GM03348 (cell line): ENCODE measurements at regions not wholly inside any gene's neighbourhood (a gene's known extent, or its start where the extent isn't known, plus 50 kb on each side); places are given as distances from the start of the nearest gene placed in this dataset.
A peak's percentile ranks its signal among the peaks of the same experiment; 100 is the strongest.

Experiments
- DNase-seq: peaks from one replicate; pipeline ENCODE4 v3.0.0; 2012; ENCODE audit warnings: low spot score

DNA sequence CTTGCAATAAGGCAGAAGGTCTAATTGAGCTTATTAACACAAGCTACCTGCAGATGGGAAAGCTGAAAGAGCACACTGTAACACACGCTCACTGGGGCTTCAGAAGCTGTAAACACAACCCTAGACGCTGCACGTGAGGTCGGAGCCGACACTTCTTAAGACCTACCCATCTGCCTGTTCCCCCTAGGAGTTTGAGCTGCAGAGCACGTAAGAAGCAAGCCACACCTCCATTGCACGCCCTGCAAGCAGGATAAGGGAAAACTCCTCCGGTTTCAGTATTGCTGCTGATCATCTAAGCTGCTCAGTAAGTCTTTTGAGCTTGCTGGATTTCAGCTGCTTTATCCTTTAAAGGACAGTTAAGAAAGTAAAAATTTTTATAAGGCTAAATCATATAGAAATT lies 244.0 kb upstream of the ZWINT start:
- DNase-seq = no peak

DNA sequence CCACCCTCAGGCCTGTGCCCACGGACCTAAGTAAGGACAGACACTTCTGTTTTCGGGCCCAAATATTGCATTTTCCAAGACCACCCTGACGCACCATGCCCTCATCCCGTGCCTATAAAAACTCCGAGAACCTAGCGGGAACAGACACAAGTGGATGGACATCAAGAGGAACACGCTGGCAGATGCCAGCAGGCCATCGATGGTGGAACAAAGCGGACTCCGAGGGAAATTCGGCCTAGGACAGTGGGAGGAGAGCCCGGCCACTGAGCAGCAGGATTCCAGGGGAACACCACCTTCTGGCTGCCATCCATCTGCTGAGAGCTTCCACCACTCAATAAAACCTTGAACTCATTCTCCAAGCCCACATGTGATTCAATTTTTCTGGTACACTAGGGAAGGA lies 243.6 kb upstream of the ZWINT start:
- DNase-seq = no peak

DNA sequence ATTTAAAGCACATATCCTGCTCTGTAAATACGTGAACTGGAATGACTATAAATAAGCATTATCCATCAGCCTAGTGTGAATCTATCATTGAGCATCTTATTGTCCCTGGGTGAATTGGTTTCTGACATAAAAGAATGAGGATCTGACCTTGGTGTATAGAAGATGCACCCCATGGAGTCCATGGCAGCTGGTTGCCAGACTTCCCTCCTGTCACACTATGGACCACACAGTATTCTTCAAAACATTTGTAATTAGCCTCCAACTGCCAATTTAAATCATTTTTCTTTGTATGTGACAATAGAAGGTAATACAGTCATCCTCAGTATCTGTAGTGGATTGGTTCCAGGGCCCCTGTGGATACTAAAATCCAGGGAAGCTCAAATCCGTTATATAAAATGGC lies 238.1 kb upstream of the ZWINT start:
- DNase-seq = no peak

DNA sequence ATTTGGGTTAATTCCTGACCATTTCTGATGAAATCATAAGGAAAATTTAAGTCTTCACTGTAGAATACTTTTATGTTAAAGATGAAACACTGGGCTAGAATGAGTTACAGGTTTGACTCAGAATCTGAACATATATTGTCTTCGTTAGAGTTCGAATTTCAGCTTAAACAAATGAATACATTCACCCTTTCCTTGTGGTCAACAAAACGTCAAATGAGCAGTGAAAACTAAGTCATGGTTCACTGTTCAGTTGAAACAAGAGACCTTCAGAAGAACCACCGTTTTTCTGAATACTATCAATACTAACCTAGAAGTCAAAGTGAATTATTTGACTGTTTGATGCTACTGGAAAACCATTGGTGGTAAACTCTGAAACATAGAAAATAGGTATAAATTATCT lies 235.2 kb upstream of the ZWINT start:
- no peak for DNase-seq

DNA sequence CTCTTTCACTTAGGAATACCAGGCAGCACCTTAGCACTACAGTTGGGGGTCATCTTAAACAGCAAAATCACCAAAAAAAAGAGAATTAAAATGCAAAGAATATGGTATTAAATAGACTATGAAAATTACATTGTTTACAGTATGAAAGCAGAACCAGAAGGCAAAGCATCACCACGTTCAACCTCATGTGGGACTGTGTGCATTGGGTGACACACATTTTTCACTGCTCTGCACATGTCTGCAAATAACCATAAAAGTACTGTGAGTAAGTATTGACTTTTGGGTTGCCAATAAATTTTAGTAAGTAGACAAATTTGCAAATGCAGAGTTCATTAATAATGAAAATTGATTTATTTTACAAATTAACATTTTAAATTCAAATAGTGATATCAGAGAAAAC lies 232.1 kb upstream of the ZWINT start:
- no peak for DNase-seq

DNA sequence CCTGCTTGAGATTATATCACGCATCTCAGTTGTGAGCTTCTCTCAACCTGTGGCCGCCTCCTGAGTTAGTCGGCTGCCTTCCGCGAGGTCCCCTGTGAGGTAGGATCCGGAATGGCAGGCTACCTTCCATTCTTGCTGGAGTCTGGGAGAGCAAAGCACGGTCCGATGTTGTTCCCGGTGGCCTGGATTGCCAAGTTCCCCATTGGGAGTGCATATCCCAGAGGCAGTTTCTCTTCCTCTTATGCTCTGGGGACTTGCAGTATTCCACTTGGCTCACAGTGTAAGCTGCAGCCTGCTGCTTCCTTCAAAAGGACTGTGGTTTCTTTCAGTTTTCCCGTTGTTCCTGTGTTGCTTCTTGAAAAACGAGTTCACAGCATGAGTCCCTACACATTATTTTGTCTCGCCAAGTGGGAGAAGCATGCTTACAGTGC lies 225.4 kb upstream of the ZWINT start:
- DNase-seq = no peak

DNA sequence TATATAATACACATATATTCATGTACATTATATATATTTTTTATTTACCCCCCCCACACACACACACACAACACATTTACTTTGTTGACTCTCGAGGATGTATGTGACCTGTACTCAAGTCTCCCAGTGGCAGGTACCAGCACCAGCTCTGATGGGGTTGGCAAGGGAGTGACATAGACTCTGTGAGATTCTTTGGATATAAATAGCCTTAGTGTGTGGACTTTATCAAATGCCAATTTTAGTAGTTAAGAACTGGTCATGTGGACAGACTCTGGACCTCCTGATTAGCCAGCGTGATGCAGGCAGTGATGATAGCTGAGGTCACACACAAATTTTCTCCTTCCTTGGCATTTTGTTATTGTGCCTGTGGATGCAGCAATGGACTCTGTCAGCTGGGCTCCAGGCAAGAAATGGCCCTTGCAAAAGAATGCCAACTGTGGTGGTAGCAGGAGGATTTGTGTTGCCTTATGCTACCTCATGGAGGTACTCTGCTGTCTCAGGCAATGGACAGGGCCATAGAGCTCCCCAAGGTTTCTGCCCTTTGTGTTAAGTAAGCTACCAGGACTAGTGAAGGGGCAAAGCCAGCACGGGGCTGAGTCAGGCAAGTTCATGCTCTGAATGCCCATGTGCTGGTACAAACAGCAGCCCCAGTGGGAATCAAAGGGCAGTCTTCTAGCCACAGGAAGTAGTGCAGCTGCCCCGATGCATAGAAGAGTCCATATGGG lies 224.6 kb upstream of the ZWINT start:
- DNase-seq = no peak

DNA sequence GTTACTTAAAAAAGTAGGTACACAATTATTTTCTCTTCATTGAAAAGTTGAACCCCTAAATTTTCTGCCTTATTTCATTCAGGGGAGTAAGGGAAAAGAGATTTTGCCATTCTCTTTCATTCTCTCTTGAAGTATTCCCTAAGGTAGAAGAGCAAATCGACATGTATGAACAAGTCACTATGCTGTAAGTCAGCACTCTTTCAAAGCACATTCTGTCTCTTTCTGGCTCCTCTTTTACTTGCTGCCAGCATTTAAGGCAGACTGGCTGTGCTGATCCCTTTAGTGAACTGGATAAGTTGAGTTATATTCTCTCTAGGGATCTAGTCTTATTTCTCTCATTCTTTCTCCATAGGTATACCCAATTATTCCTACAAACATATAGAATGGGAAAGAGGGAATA lies 222.3 kb upstream of the ZWINT start:
- DNase-seq = no peak

DNA sequence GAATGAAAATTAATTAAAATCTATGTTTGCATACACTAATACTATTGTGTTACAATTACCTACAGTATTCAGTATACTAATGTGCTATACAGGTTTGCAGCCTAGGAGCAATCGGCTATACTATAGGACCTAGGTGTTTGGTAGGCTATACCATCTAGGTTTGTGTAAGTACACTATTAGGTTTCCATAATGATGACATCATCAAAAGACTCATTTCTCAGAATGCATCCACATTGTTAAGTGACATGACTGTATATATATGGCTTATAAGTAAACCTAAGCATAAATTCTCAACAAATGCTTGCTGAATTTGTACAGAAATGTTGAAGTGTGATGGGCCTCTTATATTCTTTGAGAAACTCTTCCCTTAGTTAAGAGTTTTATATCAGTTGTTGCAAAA lies 206.5 kb upstream of the ZWINT start:
- no peak for DNase-seq

DNA sequence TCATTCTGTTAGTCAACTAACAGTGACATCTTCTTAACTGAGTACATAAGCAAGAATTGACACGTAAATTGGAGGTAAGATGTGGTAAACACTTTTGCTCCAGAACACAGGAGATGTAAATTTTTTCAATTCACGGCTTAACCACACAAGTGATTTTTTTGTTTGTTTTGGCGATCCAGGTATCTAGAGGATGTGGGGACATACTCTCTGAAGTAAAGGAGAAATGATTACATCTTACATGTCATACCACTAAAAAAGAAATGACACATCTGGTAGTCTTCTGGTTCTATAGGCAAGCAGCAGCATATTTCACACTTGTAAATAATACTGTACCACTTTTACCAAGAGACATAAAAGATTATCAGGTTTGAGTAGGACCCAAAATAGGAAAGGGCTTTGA lies 200.3 kb upstream of the ZWINT start:
- no peak for DNase-seq

DNA sequence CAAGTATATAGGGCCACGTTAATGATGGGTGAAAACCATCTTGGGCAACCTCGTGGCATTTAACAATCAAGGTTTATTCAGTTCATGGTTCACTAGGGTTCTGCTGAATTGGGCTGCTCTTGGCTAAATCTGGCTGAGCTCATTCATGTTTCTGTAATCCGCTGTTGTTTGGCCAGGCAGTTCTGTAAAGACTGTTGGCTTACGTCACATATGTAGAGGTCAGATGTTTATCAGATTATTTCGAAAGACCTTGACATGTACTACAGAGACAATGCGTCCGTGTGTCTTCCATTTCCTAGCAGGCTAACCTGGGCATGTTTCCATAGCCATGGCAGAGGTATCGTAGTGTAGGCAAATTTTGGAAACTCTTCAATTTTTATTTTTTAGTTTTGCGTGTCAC lies 190.0 kb upstream of the ZWINT start:
- DNase-seq = no peak

DNA sequence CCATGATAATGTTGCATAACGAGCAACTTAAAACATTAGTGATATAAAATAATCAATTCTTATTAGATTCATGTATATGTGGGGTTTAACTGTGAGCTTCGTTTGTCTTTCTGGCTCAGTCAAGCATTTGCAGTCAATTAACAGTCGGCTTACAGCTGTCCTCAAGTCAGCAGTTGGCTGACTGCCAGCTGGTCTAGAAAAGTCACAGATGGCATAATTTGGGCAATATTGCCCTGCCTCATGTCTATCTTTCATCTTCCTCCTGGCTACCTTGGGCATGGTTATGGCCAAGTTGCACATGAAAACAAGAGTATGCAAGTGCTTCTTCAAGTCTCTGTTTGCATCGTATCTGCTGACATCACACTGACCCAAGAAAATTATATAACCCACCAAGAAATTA lies 186.1 kb upstream of the ZWINT start:
- no peak for DNase-seq

DNA sequence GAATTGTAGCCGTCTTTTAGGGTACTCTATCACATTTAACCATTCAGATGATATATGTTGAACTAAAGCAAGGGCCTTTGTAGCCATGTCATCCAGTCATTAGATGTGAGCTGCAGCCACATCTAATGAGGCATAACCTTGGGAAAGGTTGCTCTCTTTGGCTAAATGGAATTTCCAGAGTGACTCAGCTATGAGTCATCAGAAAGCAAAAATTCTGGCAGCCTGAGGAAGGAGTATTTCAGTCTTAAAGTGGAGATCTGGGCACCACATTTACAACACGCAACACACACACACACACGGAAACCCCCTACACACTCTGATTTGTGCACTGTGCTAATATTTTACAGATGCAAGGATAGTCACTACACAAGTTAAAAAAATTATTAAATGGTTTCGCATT lies 176.9 kb upstream of the ZWINT start:
- peak; percentile 0 for DNase-seq

DNA sequence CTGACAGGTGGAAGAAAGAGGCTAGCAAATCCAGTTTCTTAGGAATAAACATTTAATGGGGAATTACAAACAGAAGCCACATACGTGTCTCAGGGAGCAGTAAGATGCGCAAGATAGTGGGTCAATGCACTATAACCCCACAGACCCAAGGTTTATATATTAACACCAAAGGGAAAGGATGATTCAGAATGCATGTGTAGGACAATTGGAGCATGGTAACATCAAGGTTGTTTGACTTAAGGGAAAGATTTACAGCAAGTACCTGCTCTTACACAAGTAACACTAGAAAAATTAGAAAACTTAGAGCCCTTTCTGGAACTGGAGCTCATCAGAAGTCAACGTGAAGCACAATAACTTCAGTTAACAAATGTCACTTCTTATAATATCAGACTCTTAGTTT lies 161.1 kb upstream of the ZWINT start:
- DNase-seq = no peak

DNA sequence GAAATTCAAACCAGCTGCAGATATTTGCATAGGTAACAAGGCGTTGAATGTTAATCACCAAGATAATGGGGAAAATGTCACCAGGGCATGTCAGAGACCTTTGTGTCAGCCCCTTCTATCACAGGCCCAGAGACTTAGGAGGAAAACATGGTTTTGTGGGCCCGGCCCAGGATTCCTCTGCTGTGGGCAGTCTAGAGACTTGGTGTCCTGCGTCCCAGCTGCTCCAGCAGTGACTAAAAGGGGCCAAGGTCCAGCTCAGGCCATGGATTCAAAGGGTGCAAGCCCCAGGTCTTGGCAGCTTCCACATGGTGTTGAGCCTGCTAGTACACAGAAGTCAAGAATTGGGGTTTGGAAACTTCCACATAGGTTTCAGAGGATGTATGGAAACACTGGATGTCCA lies 147.5 kb upstream of the ZWINT start:
- no peak for DNase-seq

DNA sequence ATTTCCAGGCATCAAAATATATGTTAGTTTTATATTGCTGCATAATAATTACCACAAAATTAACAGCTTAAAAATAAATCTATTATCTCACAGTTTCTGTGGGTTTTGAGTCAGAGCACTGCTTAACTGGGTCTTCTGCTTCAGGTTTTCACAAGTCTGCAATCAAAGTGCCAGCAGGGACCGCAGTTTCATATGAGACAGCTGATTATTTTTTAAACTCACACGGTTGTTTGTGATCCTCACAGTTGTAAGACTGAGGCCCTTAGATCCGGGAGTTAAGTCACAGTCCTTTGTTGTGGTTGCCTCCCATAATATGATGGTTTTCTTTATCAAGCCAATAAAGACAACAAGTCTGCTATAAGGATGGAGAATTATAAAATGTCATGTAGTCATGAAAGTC lies 146.0 kb upstream of the ZWINT start:
- no peak for DNase-seq

DNA sequence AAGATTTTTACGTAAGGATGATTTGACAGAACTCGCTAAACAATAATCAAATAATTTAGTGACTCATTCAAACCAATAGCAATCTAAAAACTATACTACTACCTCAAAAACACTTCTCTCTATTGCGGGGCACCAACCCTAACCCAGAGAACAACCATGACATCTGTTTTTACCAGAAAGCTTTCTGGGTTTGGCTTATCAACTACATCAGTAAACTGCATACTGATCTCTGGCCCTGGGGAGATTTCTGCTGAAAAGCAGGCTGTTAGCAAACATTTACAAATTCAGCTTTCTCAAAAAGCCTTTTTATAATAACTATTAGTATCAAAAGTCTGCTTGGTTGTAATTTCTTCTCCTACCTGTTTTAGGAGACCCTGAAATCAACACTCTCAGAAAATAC lies 144.5 kb upstream of the ZWINT start:
- DNase-seq = no peak

DNA sequence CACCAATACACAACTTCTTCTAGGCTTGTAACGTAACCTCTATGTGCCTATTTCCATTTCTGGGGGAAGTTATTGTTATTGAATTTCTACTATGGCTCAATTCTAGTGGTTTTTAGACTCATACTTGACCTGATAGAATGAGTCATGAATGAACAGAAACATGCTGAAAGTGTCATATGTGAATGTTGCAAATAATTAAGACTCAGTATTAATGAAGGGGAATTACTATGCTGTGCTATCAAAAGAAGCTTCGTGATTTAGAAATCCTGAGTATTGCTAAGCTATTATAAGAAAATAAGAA lies 135.1 kb upstream of the ZWINT start:
- no peak for DNase-seq

DNA sequence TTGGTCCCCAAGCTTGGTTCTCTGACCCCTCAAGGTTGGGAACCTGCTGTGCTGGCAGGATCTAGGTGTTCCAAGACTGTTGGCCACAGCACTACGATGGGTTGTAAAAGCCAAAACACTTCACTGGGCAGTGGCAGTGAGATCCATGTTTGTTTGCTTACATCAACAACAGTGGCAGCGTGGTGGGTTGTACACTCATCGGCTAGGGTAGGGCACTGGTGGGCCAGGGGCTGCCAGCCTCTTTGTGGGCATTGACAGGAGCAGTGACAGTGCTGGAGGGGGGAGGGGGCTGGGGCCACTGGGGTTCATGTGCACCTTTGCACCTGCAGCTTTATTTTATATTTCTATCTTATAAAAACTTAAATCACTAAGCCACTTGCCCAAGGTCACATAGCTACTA lies 126.7 kb upstream of the ZWINT start:
- no peak for DNase-seq

DNA sequence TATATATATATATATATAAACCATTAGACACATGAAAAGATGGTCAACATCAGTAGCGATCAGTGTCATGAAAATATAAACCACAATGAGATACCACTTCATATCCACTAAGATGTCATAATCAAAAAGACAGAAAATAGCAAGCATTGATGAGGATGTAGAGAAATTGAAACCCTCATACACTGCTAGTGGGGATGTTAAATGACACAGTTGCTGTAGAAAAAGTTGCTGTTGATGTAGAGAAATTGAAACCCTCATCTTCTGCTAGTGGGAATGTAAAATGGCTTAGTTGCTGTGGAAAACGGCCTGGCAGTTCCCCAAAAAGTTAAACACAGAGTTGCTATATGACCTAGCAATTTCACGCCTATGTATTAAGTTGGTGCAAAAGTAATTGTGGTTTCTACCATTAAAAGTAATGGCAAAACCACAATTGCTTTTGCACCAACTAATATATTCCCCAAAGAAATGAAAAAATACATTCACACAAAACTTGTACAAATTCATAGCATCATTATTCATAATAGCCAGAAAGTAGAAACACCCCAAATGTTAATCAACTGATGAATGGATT lies 120.5 kb upstream of the ZWINT start:
- no peak for DNase-seq

DNA sequence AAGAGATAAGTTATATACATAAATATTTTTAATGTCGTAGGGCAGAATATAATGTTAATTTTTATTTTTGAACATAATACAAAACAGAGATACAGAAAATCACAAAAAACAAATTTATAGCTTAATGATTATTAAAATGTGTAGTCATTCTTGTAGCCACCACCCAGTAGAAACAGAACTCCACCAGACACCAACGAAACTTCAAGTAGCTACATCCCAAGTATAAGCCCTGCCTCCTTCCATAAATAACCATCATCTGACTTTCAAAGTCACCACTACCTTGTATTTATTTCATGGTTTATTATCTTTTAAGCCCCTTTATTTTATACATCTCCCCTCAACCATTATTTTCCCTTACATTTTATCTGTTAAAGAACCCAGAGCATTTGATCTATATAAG lies 111.9 kb upstream of the ZWINT start:
- DNase-seq = no peak

DNA sequence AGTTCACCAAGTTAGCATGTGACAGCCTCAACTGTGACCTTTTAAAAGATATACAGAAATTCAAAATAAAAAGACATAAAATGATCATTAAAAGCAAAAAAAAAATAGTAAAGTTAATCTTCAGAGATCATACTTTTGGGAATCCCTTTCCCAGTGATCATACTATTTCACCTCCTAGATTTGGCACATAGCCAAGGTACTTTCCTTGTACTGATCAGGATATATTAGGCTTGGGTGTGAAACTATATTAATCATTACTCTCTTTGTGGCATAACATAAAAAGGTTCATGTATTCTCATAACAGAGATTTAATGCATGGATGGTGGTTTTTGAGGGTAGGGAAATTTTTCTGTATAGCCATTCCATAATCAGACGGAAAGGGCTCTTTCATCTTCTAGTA lies 109.6 kb upstream of the ZWINT start:
- no peak for DNase-seq

DNA sequence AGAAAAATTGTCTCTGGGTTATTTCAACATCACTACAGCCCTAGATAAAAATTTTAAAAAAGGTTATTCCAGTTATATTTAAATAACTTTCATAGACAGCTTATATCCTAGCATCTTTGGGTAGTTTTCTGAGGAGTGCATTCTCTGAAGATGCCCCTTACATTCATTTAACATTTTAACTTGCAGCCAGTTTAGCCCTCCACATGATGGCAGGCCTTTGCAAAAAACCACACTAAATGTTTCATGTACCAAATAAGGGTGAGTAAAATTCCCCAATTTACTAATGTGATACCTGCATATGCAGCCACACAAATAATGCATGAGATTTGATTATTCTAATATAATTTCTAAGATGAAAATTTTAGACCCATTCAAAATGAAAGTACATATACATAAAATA lies 108.4 kb upstream of the ZWINT start:
- DNase-seq = no peak

DNA sequence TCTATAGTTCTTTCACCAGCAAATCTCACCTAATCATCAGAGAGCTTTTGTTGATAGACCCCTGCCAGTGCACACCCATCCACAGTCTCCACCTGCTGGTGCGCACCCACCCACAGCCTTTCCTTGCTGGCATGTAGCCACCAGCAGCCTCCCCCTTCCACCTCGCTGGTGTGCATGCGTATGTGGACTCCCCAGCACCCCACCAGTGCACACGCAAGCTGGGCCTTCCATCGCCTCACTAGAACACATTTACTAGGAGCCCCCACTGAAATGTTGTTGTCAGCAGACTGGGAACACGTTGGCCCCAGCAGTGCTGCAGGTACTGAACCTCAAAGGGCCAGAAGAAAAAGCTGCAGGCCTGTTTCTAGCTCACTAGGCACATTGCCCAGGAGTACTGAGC lies 104.9 kb upstream of the ZWINT start:
- no peak for DNase-seq

DNA sequence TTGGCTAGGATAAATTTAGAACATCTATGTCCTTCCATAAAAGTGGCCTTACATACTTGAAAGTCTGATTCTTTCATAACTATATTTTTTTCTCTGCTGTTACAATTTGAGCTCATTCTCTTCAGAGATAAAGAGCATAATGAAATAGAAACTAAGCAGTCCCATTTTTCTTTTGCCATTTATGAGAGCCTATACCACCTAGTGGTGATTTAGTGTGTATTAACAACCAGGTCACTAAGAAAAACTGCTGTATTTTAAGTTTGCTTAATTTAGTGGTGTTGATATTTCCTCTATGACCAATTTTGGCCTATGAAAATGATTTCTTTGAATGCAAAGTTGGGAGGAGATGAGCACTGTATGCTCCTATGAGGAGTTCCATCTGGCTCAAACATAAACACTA lies 88.7 kb upstream of the ZWINT start:
- DNase-seq = no peak
